ENCODE measurements at regions not wholly inside any gene's neighbourhood (a gene's known extent, or its start where the extent isn't known, plus 50 kb on each side); places are given as distances from the start of the nearest gene placed in this dataset.

- TF ChIP-seq, protein P1, sequence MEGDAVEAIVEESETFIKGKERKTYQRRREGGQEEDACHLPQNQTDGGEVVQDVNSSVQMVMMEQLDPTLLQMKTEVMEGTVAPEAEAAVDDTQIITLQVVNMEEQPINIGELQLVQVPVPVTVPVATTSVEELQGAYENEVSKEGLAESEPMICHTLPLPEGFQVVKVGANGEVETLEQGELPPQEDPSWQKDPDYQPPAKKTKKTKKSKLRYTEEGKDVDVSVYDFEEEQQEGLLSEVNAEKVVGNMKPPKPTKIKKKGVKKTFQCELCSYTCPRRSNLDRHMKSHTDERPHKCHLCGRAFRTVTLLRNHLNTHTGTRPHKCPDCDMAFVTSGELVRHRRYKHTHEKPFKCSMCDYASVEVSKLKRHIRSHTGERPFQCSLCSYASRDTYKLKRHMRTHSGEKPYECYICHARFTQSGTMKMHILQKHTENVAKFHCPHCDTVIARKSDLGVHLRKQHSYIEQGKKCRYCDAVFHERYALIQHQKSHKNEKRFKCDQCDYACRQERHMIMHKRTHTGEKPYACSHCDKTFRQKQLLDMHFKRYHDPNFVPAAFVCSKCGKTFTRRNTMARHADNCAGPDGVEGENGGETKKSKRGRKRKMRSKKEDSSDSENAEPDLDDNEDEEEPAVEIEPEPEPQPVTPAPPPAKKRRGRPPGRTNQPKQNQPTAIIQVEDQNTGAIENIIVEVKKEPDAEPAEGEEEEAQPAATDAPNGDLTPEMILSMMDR (IDR thresholded peaks at IDR 0.05): no peak
- TF ChIP-seq EP300 (IDR thresholded peaks at IDR 0.05): no peak
- no peak for TF ChIP-seq POLR2A (IDR thresholded peaks at IDR 0.05; ENCODE audit: low read depth)
Measured at GRCh38 chr14:71666571-71667145, 265.6 kb upstream of the RGS6 start.

Measured in esophagus muscularis mucosa (tissue), 4 donors.